K562 (cell line): ENCODE measurements at regions not wholly inside any gene's neighbourhood (a gene's known extent, or its start where the extent isn't known, plus 50 kb on each side); places are given as distances from the start of the nearest gene placed in this dataset.

ENCODE experiments used
- ATAC-seq: fragments of 200-7000 bp; cut with Tn5 transposase; 3 replicates; pipeline ENCODE4 v1.9.1; 2020; ENCODE audit warnings: moderate library complexity
- BruUV-seq: library from RNA; stranded (reverse); fragments of 400-500 nt; replicated peaks from 2 replicates; lab custom pipeline; 2021; lab: Mats Ljungman, UMichigan
- CTCF ChIA-PET: fragments of 300-600 bp; formaldehyde crosslinking; extraction: SDS; loops from one replicate; lab custom pipeline; 2021; ENCODE audit warnings: low intra/inter-chr PET ratio; lab: Yijun Ruan, JAX
- POLR2A ChIA-PET: fragments of 300-600, 350-650 bp; sonication (Branson Sonifier 250); formaldehyde crosslinking; extraction: SDS; loops from one replicate; lab custom pipeline; 2021; ENCODE audit warnings: antibody characterized with exemption, inconsistent platforms; lab: Yijun Ruan, JAX
- DNase-seq, 4 experiments: peaks; one replicate each; pipeline versions ENCODE4 v3.0.0 to v3.0.0-alpha.2; 2011 to 2018; ENCODE audit warnings: low spot score in 3 of 4, mixed read lengths in 3 of 4; ENCODE audit errors: extremely low read depth in 1 of 4
- FAIRE-seq: peaks from 2 replicates; lab custom pipeline; 2011; peaks lifted over from hg19 to GRCh38; lab: Jason Lieb, UNC
- H2AFZ ChIP-seq: 2 replicates; pipeline ENCODE4 v1.6.0; 2011; ENCODE audit warnings: low read depth, low read length, control low read depth, inconsistent platforms
- H3K27ac ChIP-seq: fragments of 200-600 bp; 3 replicates; pipeline ENCODE4 v1.8.0; 2011; ENCODE audit warnings: low read depth, mild to moderate bottlenecking, control low read depth, inconsistent platforms, low read length, moderate library complexity, mixed read lengths; ENCODE audit errors: extremely low read depth
- H3K27me3 ChIP-seq, 2 experiments: fragments of 300-600 bp in 1 of 2; 2 replicates in 1 of 2; 3 replicates in 1 of 2; pipeline versions ENCODE4 v1.6.0 to v1.8.0; 2011; ENCODE audit warnings: inconsistent platforms in 2 of 2, low read length in 2 of 2, mild to moderate bottlenecking in 1 of 2, mixed read lengths in 1 of 2, moderate library complexity in 1 of 2; ENCODE audit not compliant: control insufficient read depth in 2 of 2, insufficient read depth in 2 of 2
- H3K36me3 ChIP-seq: fragments of 300-600 bp; 3 replicates; pipeline ENCODE4 v1.8.0; 2011; ENCODE audit warnings: mild to moderate bottlenecking, low read length, inconsistent platforms; ENCODE audit not compliant: control insufficient read depth, insufficient read depth
- H3K4me1 ChIP-seq, 2 experiments: fragments of 200-600 bp in 1 of 2; replicated peaks in 1 of 2; 2 replicates in 1 of 2; 3 replicates in 1 of 2; pipeline versions ENCODE4 v1.5.1 to v1.8.0; 2011; ENCODE audit warnings: inconsistent platforms in 2 of 2, low read length in 2 of 2, mild to moderate bottlenecking in 1 of 2, mixed read lengths in 1 of 2, moderate library complexity in 1 of 2; ENCODE audit not compliant: control insufficient read depth in 2 of 2, insufficient read depth in 2 of 2
- H3K4me2 ChIP-seq: 2 replicates; pipeline ENCODE4 v1.6.1; 2011; ENCODE audit warnings: low read length, control low read depth, inconsistent platforms, mixed read lengths; ENCODE audit not compliant: insufficient read depth
- H3K4me3 ChIP-seq: fragments of 200-600 bp; sonication (generic), shearing (Covaris generic); 2 replicates; pipeline ENCODE4 v1.5.1; 2016; ENCODE audit warnings: control low read depth, inconsistent platforms
- H3K79me2 ChIP-seq: fragments of 200-600 bp; 3 replicates; pipeline ENCODE4 v1.8.0; 2011; ENCODE audit warnings: low read length, inconsistent platforms; ENCODE audit not compliant: control insufficient read depth, insufficient read depth
- H3K9ac ChIP-seq, 2 experiments: 2 replicates each; pipeline versions ENCODE4 v1.6.0 to v1.6.1; 2011; ENCODE audit warnings: low read depth in 2 of 2, low read length in 2 of 2, control low read depth in 1 of 2, inconsistent platforms in 1 of 2, mild to moderate bottlenecking in 1 of 2, mixed read lengths in 1 of 2; ENCODE audit not compliant: insufficient read depth in 1 of 2
- H3K9me1 ChIP-seq: one replicate; pipeline ENCODE4 v1.6.0; 2011; ENCODE audit warnings: inconsistent platforms, mild to moderate bottlenecking, low read length, moderate library complexity; ENCODE audit not compliant: control insufficient read depth, insufficient read depth
- H3K9me3 ChIP-seq: replicated peaks from 2 replicates; pipeline ENCODE4 v1.5.1; 2011; ENCODE audit warnings: low read depth, low read length, inconsistent platforms; ENCODE audit not compliant: control insufficient read depth, insufficient read depth
- H4K20me1 ChIP-seq: replicated peaks from 2 replicates; pipeline ENCODE4 v1.6.1; 2011; ENCODE audit warnings: low read length, inconsistent platforms, mixed read lengths; ENCODE audit not compliant: control insufficient read depth, insufficient read depth
- ADNP ChIP-seq: fragments of 200-800 bp; sonication (Bioruptor generic); IDR thresholded peaks from 2 replicates; pipeline ENCODE4 v1.6.1; 2016; ENCODE audit warnings: missing genetic modification characterization, missing compliant biosample characterization
- DACH1 ChIP-seq: fragments of 450-650 bp; IDR thresholded peaks from 2 replicates; pipeline ENCODE4 v1.6.1; 2018; ENCODE audit not compliant: partially characterized antibody
- E2F3 ChIP-seq: fragments of 250-450 bp; sonication (Bioruptor Pico); IDR thresholded peaks from 2 replicates; pipeline ENCODE4 v1.4.0; 2020; ENCODE audit warnings: mild to moderate bottlenecking
- FOXA1 ChIP-seq: fragments of 450-650 bp; IDR thresholded peaks from 2 replicates; pipeline ENCODE4 v1.6.1; 2016; ENCODE audit warnings: mild to moderate bottlenecking, borderline replicate concordance
- GATAD2A ChIP-seq: fragments of 450-650 bp; IDR thresholded peaks from 2 replicates; pipeline ENCODE4 v1.6.1; 2017
- IRF2 ChIP-seq: sonication (generic); formaldehyde crosslinking; IDR thresholded peaks from 2 replicates; pipeline ENCODE4 v1.8.1; 2022; ENCODE audit warnings: mild to moderate bottlenecking, missing genetic modification reagents
- KDM4B ChIP-seq, 2 experiments: fragments of 450-650 bp in 1 of 2; sonication (generic) in 1 of 2; IDR thresholded peaks; 2 replicates each; pipeline ENCODE4 v1.6.1; 2016 to 2017; ENCODE audit warnings: borderline replicate concordance in 2 of 2, antibody characterized with exemption in 1 of 2, low read depth in 1 of 2, mild to moderate bottlenecking in 1 of 2
- SAFB ChIP-seq: fragments of 200-400 bp; formaldehyde crosslinking; IDR thresholded peaks from 2 replicates; pipeline ENCODE4 v1.6.1; 2017; ENCODE audit warnings: low read depth, low read length, borderline replicate concordance
- XRCC5 ChIP-seq: fragments of 200-400 bp; formaldehyde crosslinking; IDR thresholded peaks from 2 replicates; pipeline ENCODE4 v1.6.1; 2017; ENCODE audit warnings: low read depth, mild to moderate bottlenecking, low read length
- WGBS: fragments of 100-300 bp; shearing (Covaris generic); methylation state at CpG from one replicate; pipeline ENCODE4 v1.1.6; 2016; ENCODE audit warnings: low coverage, mixed read lengths; ENCODE audit not compliant: insufficient coverage; ENCODE audit errors: missing lambda C conversion rate; 5-methylcytosine and 5-hydroxymethylcytosine counted together
- in situ Hi-C: fragments of 300-500 bp; cut with MboI; formaldehyde crosslinking; loops from 4 replicates; pipeline ENCODE4 v1.15.0; 2018; ENCODE audit warnings: inconsistent platforms, mixed read lengths
- intact Hi-C: fragments of 100-400 bp; cut with micrococcal nuclease; formaldehyde crosslinking; loops from 2 replicates; pipeline ENCODE4 v1.14.2; 2022
- TF ChIP-seq, protein P1 (sequence below), 2 experiments: fragments of 150-350 bp in 1 of 2; IDR thresholded peaks; 2 replicates each; pipeline ENCODE4 v1.6.1; 2012 to 2016; ENCODE audit warnings: low read depth in 2 of 2, low read length in 2 of 2, mild to moderate bottlenecking in 1 of 2, moderate library complexity in 1 of 2
- TF ChIP-seq, protein P2 (sequence below): fragments of 150-350 bp; conservative IDR thresholded peaks from 2 replicates; pipeline ENCODE4 v1.6.1; 2014; ENCODE audit warnings: low read length
- TF ChIP-seq, protein P3 (sequence below): fragments of 250-450 bp; sonication (Bioruptor Pico); IDR thresholded peaks from 2 replicates; pipeline ENCODE4 v1.8.0; 2021; ENCODE audit warnings: moderate library complexity, mild to moderate bottlenecking, inconsistent platforms
- TF ChIP-seq, protein P4 (sequence below): sonication (generic); formaldehyde crosslinking; IDR thresholded peaks from 2 replicates; pipeline ENCODE4 v1.5.0; 2020; ENCODE audit warnings: missing genetic modification reagents

DNA sequence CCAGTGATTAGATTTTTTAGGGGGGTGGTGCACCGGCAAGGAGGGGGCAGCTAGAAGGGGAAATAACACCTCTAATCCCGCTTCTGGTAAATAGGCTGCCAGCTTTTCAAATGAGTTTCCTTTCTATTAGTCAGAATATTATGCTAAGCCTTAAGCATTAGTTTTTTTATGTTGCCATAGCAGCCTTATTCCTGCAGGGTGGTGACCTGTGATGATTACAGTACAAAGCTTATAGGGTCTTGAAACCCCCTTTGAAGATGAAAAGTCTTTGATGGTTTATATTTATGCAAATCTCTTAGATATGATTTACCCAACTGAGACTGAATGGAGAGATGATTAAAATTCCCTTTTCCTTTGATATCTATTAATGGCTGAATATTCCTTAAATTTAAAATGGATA lies 109.8 kb downstream of the ZIC5 start (continued):
- TF ChIP-seq, protein P1, sequence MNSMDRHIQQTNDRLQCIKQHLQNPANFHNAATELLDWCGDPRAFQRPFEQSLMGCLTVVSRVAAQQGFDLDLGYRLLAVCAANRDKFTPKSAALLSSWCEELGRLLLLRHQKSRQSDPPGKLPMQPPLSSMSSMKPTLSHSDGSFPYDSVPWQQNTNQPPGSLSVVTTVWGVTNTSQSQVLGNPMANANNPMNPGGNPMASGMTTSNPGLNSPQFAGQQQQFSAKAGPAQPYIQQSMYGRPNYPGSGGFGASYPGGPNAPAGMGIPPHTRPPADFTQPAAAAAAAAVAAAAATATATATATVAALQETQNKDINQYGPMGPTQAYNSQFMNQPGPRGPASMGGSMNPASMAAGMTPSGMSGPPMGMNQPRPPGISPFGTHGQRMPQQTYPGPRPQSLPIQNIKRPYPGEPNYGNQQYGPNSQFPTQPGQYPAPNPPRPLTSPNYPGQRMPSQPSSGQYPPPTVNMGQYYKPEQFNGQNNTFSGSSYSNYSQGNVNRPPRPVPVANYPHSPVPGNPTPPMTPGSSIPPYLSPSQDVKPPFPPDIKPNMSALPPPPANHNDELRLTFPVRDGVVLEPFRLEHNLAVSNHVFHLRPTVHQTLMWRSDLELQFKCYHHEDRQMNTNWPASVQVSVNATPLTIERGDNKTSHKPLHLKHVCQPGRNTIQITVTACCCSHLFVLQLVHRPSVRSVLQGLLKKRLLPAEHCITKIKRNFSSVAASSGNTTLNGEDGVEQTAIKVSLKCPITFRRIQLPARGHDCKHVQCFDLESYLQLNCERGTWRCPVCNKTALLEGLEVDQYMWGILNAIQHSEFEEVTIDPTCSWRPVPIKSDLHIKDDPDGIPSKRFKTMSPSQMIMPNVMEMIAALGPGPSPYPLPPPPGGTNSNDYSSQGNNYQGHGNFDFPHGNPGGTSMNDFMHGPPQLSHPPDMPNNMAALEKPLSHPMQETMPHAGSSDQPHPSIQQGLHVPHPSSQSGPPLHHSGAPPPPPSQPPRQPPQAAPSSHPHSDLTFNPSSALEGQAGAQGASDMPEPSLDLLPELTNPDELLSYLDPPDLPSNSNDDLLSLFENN (IDR thresholded peaks at IDR 0.05; ENCODE audit: low read depth in 2 of 2, low read length in 2 of 2): no peak
- TF ChIP-seq FOXA1 (no peak), SAFB (no peak), DACH1 (no peak)

DNA sequence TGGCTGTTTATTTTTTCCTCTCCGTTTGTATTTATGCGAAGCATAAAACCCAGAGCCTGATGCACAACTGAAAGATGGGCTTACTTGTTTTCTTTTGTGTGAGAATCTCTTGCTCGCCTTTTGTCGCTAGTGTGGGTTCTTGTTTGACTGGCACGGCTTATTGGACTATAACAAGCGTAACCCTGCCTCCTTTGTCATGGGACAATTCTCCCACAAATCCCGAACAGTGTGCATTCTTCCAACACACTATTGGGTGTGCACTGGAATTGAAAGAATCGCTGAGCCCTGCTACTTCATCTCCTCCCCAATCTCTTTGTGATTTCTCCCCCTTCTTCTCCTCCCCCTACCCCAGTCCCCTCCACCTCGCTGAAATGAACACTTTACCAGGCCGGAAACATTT lies 110.8 kb downstream of the ZIC5 start:
- ATAC-seq: no peak
- Histone ChIP-seq H3K27me3 (peaks cover 9 to 19% of the 10 kb centered on the region in 2 experiments; a peak in 3 of 5 replicates), H3K4me3 (no peak overlapping the region), H3K9ac (no peak overlapping the region), H3K4me2 (no peak overlapping the region), H3K9me1 (no peaks in the 10 kb centered on the region), H3K27ac (no peak overlapping the region), H4K20me1 (no peaks in the 10 kb centered on the region), H3K36me3 (no peaks in the 10 kb centered on the region), H3K4me1 (no peaks in the 10 kb centered on the region), H3K9me3 (no peaks in the 10 kb centered on the region), H2AFZ (no peak overlapping the region), H3K79me2 (no peaks in the 10 kb centered on the region)
- DNase-seq: no peak
- no peak for FAIRE-seq
- intact Hi-C loops: no loop called here
- ChIA-PET CTCF (no interaction called here), POLR2A (no interaction called here)
- 1% methylated on average over 9 of the region's 10 CpGs for WGBS
- in situ Hi-C loops: no loop called here
- no TSS peak for BruUV-seq
- TF ChIP-seq, protein P2, sequence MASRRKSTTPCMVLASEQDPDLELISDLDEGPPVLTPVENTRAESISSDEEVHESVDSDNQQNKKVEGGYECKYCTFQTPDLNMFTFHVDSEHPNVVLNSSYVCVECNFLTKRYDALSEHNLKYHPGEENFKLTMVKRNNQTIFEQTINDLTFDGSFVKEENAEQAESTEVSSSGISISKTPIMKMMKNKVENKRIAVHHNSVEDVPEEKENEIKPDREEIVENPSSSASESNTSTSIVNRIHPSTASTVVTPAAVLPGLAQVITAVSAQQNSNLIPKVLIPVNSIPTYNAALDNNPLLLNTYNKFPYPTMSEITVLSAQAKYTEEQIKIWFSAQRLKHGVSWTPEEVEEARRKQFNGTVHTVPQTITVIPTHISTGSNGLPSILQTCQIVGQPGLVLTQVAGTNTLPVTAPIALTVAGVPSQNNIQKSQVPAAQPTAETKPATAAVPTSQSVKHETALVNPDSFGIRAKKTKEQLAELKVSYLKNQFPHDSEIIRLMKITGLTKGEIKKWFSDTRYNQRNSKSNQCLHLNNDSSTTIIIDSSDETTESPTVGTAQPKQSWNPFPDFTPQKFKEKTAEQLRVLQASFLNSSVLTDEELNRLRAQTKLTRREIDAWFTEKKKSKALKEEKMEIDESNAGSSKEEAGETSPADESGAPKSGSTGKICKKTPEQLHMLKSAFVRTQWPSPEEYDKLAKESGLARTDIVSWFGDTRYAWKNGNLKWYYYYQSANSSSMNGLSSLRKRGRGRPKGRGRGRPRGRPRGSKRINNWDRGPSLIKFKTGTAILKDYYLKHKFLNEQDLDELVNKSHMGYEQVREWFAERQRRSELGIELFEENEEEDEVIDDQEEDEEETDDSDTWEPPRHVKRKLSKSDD: no peak
- no peak for TF ChIP-seq ADNP (tag)
- TF ChIP-seq, protein P3, sequence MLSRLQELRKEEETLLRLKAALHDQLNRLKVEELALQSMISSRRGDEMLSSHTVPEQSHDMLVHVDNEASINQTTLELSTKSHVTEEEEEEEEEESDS (CRISPR knock-in tag): no peak
- TF ChIP-seq E2F3: no peak
- TF ChIP-seq XRCC5: no peak
- TF ChIP-seq, protein P4, sequence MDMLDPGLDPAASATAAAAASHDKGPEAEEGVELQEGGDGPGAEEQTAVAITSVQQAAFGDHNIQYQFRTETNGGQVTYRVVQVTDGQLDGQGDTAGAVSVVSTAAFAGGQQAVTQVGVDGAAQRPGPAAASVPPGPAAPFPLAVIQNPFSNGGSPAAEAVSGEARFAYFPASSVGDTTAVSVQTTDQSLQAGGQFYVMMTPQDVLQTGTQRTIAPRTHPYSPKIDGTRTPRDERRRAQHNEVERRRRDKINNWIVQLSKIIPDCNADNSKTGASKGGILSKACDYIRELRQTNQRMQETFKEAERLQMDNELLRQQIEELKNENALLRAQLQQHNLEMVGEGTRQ (CRISPR knock-in tag): no peak
- TF ChIP-seq SAFB: no peak
- TF ChIP-seq KDM4B (IDR thresholded peaks at IDR 0.05; ENCODE audit: borderline replicate concordance in 2 of 2, low read depth in 1 of 2): no peak
- TF ChIP-seq GATAD2A: no peak
- no peak for TF ChIP-seq IRF2 (CRISPR knock-in tag)
